Liver (tissue), 3 donors: ENCODE measurements at regions not wholly inside any gene's neighbourhood (a gene's known extent, or its start where the extent isn't known, plus 50 kb on each side); places are given as distances from the start of the nearest gene placed in this dataset.

Experiments
- EGR1 ChIP-seq, 2 donors: IDR thresholded peaks; 2 replicates each; pipeline ENCODE4 v1.6.1; 2016 to 2018; ENCODE audit warnings: antibody characterized with exemption in 2 of 2, low read depth in 2 of 2
- FOXA2 ChIP-seq: IDR thresholded peaks from 2 replicates; pipeline ENCODE4 v1.6.1; 2016; ENCODE audit warnings: antibody characterized with exemption
- GABPA ChIP-seq, 2 donors: IDR thresholded peaks in 1 of 2; conservative IDR thresholded peaks in 1 of 2; 2 replicates each; pipeline ENCODE4 v1.6.1; 2016; ENCODE audit warnings: antibody characterized with exemption in 2 of 2, mild to moderate bottlenecking in 1 of 2, moderate library complexity in 1 of 2
- JUND ChIP-seq, 2 donors: IDR thresholded peaks; 2 replicates each; pipeline ENCODE4 v1.6.1; 2016; ENCODE audit warnings: antibody characterized with exemption in 2 of 2
- NR2F2 ChIP-seq: IDR thresholded peaks from 2 replicates; pipeline ENCODE4 v1.6.1; 2016; ENCODE audit warnings: antibody characterized with exemption
- RAD21 ChIP-seq, 2 donors: IDR thresholded peaks; 2 replicates each; pipeline ENCODE4 v1.6.1; 2016; ENCODE audit warnings: antibody characterized with exemption in 2 of 2, mild to moderate bottlenecking in 2 of 2
- RXRA ChIP-seq, 2 donors: IDR thresholded peaks; 2 replicates each; pipeline ENCODE4 v1.6.1; 2017 to 2018; ENCODE audit warnings: antibody characterized with exemption in 2 of 2, mild to moderate bottlenecking in 1 of 2
- SP1 ChIP-seq: IDR thresholded peaks from 2 replicates; pipeline ENCODE4 v1.6.1; 2018; ENCODE audit warnings: antibody characterized with exemption, mild to moderate bottlenecking
- TAF1 ChIP-seq: conservative IDR thresholded peaks from 2 replicates; pipeline ENCODE4 v1.6.1; 2016; ENCODE audit warnings: antibody characterized with exemption, mild to moderate bottlenecking
- YY1 ChIP-seq: IDR thresholded peaks from 2 replicates; pipeline ENCODE4 v1.6.1; 2016; ENCODE audit warnings: antibody characterized with exemption, mild to moderate bottlenecking
- TF ChIP-seq, protein P1 (sequence below): fragments of 150-350 bp; IDR thresholded peaks from 2 replicates; pipeline ENCODE4 v1.5.1; 2017; ENCODE audit warnings: improper control_type of control experiment, low read depth, low read length; ENCODE audit not compliant: missing input control
- TF ChIP-seq, protein P2 (sequence below): IDR thresholded peaks from 2 replicates; pipeline ENCODE4 v1.6.1; 2016; ENCODE audit warnings: antibody characterized with exemption
- TF ChIP-seq, protein P3 (sequence below): IDR thresholded peaks from 2 replicates; pipeline ENCODE4 v1.6.1; 2016; ENCODE audit warnings: antibody characterized with exemption
- TF ChIP-seq, protein P4 (sequence below): IDR thresholded peaks from 2 replicates; pipeline ENCODE4 v1.6.1; 2016; ENCODE audit warnings: antibody characterized with exemption, mild to moderate bottlenecking
- donor health status: healthy.
- donor health status: healthy.

DNA sequence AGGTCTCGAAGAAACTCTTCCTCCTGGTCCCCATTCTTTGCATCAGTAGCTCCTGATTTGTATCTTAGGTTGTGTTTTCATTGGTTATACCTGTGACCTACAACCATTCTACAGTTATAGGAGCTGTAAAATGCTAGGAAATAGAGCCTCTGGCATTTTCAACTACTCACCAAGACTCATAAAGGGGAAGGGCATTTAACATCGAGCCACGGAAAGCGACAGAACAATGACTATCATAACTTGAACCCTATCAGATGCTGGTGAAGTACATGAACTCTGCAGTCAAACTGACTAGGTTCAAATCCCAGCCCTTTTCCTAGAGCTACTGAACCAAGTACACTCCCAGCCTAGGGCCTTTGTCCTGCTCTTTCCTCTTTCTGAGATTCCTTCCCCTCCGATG lies 588.0 kb downstream of the SOX6 start:
- TF ChIP-seq, protein P1, sequence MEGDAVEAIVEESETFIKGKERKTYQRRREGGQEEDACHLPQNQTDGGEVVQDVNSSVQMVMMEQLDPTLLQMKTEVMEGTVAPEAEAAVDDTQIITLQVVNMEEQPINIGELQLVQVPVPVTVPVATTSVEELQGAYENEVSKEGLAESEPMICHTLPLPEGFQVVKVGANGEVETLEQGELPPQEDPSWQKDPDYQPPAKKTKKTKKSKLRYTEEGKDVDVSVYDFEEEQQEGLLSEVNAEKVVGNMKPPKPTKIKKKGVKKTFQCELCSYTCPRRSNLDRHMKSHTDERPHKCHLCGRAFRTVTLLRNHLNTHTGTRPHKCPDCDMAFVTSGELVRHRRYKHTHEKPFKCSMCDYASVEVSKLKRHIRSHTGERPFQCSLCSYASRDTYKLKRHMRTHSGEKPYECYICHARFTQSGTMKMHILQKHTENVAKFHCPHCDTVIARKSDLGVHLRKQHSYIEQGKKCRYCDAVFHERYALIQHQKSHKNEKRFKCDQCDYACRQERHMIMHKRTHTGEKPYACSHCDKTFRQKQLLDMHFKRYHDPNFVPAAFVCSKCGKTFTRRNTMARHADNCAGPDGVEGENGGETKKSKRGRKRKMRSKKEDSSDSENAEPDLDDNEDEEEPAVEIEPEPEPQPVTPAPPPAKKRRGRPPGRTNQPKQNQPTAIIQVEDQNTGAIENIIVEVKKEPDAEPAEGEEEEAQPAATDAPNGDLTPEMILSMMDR = no peak
- TF ChIP-seq GABPA (IDR thresholded peaks at IDR 0.05 in 1 of 2, conservative IDR thresholded peaks at IDR 0.05 in 1 of 2) (no peak), SP1 (no peak), NR2F2 (no peak), YY1 (no peak), EGR1 (IDR thresholded peaks at IDR 0.05; ENCODE audit: low read depth in 2 of 2) (no peak), RAD21 (IDR thresholded peaks at IDR 0.05) (no peak), TAF1 (no peak), JUND (IDR thresholded peaks at IDR 0.05) (no peak), FOXA2 (no peak), RXRA (IDR thresholded peaks at IDR 0.05) (no peak)
- TF ChIP-seq, protein P2, sequence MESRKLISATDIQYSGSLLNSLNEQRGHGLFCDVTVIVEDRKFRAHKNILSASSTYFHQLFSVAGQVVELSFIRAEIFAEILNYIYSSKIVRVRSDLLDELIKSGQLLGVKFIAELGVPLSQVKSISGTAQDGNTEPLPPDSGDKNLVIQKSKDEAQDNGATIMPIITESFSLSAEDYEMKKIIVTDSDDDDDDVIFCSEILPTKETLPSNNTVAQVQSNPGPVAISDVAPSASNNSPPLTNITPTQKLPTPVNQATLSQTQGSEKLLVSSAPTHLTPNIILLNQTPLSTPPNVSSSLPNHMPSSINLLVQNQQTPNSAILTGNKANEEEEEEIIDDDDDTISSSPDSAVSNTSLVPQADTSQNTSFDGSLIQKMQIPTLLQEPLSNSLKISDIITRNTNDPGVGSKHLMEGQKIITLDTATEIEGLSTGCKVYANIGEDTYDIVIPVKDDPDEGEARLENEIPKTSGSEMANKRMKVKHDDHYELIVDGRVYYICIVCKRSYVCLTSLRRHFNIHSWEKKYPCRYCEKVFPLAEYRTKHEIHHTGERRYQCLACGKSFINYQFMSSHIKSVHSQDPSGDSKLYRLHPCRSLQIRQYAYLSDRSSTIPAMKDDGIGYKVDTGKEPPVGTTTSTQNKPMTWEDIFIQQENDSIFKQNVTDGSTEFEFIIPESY = no peak
- TF ChIP-seq, protein P3, sequence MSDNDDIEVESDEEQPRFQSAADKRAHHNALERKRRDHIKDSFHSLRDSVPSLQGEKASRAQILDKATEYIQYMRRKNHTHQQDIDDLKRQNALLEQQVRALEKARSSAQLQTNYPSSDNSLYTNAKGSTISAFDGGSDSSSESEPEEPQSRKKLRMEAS = no peak
- TF ChIP-seq, protein P4, sequence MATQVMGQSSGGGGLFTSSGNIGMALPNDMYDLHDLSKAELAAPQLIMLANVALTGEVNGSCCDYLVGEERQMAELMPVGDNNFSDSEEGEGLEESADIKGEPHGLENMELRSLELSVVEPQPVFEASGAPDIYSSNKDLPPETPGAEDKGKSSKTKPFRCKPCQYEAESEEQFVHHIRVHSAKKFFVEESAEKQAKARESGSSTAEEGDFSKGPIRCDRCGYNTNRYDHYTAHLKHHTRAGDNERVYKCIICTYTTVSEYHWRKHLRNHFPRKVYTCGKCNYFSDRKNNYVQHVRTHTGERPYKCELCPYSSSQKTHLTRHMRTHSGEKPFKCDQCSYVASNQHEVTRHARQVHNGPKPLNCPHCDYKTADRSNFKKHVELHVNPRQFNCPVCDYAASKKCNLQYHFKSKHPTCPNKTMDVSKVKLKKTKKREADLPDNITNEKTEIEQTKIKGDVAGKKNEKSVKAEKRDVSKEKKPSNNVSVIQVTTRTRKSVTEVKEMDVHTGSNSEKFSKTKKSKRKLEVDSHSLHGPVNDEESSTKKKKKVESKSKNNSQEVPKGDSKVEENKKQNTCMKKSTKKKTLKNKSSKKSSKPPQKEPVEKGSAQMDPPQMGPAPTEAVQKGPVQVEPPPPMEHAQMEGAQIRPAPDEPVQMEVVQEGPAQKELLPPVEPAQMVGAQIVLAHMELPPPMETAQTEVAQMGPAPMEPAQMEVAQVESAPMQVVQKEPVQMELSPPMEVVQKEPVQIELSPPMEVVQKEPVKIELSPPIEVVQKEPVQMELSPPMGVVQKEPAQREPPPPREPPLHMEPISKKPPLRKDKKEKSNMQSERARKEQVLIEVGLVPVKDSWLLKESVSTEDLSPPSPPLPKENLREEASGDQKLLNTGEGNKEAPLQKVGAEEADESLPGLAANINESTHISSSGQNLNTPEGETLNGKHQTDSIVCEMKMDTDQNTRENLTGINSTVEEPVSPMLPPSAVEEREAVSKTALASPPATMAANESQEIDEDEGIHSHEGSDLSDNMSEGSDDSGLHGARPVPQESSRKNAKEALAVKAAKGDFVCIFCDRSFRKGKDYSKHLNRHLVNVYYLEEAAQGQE = no peak
